ENCODE measurements at regions not wholly inside any gene's neighbourhood (a gene's known extent, or its start where the extent isn't known, plus 50 kb on each side); places are given as distances from the start of the nearest gene placed in this dataset.

GRCh38 chr6:166031275-166031674 lies 136.4 kb downstream of the TBXT start:
- no peaks in the 10 kb centered on the region for H3K9me3 ChIP-seq (ENCODE audit: control insufficient read depth, low read depth, low read length)
- WGBS (ENCODE audit: insufficient coverage, low lambda C conversion rate): 50% methylated on average over 1 of the region's 1 CpG
- H3K27me3 ChIP-seq (ENCODE audit: control insufficient read depth, insufficient read depth, low read length): peaks cover 2% of the 10 kb centered on the region
- H3K4me3 ChIP-seq (ENCODE audit: low read length): no peak overlapping the region
- H3K27ac ChIP-seq (ENCODE audit: low read length): no peak overlapping the region
- H3K4me1 ChIP-seq (ENCODE audit: control insufficient read depth, insufficient read depth, low read length): no peaks in the 10 kb centered on the region
- no peak for DNase-seq
- H3K36me3 ChIP-seq (ENCODE audit: control insufficient read depth, insufficient read depth, low read length): no peaks in the 10 kb centered on the region

GRCh38 chr6:166029506-166029905 lies 138.1 kb downstream of the TBXT start:
- no peak overlapping the region for H3K4me3 ChIP-seq (ENCODE audit: low read length)
- no peaks in the 10 kb centered on the region for H3K9me3 ChIP-seq (ENCODE audit: control insufficient read depth, low read depth, low read length)
- H3K36me3 ChIP-seq (ENCODE audit: control insufficient read depth, insufficient read depth, low read length): no peaks in the 10 kb centered on the region
- WGBS (ENCODE audit: insufficient coverage, low lambda C conversion rate): 100% methylated on average over 1 of the region's 3 CpGs
- DNase-seq: no peak
- no peak overlapping the region for H3K27ac ChIP-seq (ENCODE audit: low read length)
- peaks cover 2% of the 10 kb centered on the region for H3K27me3 ChIP-seq (ENCODE audit: control insufficient read depth, insufficient read depth, low read length)
- H3K4me1 ChIP-seq (ENCODE audit: control insufficient read depth, insufficient read depth, low read length): no peaks in the 10 kb centered on the region

GRCh38 chr6:166027761-166028160 lies 139.9 kb downstream of the TBXT start:
- no peak for DNase-seq
- no CpG with 5 or more reads among the region's 3 CpGs for WGBS (ENCODE audit: insufficient coverage, low lambda C conversion rate)
- H3K9me3 ChIP-seq (ENCODE audit: control insufficient read depth, low read depth, low read length): peaks cover 4% of the 10 kb centered on the region

DNA sequence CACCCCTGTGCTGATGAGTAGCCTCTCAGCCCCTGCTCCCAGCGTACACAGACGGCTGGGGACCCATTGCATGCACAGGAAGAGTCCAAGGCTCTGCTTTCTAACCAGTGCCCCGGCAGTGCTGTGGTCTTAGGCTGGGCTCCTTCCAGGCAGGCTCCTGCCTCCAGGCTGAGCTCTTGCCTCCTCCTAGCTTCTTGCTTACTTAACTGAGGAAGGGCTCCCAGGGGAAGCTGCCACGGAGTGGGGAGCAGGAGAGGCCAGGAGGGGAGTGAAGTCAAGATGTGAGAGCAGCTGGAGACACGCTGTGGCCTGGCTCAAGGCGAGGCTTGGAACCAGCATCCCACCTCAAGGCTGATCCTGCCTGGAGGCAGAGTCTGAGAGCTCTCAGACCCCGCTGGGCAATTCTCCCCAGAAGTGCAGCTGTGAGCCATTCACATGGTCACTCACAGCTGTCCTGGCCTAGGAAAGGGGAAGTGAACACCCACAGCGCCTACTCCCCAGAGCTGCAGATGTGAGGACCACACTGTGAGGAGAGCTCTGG lies 141.0 kb downstream of the TBXT start:
- H3K9me3 ChIP-seq (ENCODE audit: control insufficient read depth, low read depth, low read length): peaks cover 4% of the 10 kb centered on the region
- no CpG with 5 or more reads among the region's 8 CpGs for WGBS (ENCODE audit: insufficient coverage, low lambda C conversion rate)

More at GRCh38 chr6:166027761-166028160, 139.9 kb downstream of the TBXT start:
- peaks cover 2% of the 10 kb centered on the region for H3K27me3 ChIP-seq (ENCODE audit: control insufficient read depth, insufficient read depth, low read length)
- no peak overlapping the region for H3K27ac ChIP-seq (ENCODE audit: low read length)
- H3K4me1 ChIP-seq (ENCODE audit: control insufficient read depth, insufficient read depth, low read length): no peaks in the 10 kb centered on the region
- no peak overlapping the region for H3K4me3 ChIP-seq (ENCODE audit: low read length)
- H3K36me3 ChIP-seq (ENCODE audit: control insufficient read depth, insufficient read depth, low read length): no peaks in the 10 kb centered on the region

DNA sequence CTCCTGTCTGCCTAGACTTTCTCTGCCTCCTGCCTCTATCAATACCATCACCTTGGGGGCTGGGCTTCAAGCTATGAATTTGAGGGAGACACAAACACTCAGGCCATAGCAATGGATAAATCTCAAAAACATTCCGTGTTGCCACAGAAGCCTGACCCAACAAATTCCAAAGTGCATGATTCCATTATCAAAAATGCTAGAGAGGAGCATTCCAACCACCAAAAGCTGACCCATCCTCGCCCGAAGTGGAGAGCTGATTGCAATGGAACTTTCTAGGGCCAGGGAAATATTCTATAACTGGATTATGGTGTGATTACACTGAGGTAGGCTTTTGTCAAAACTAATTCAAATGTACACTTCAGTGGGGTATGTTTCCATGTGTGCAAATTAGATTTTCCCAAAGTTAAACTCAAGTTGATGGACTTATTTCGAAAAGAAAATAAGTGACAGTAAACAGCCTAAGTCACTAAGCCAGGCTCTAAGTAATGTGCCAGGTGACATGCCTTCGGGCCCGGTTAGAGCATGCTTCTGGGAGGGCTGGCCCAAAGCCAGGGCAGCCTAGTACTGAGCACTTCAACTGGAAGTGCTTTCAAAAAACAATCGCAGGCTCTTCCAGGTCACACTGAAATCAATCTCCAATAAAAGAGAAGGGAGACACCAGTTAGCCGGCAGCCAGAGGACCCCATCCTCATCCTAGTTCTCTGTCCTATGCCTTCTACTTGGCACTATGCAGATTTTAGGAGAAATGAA lies 142.3 kb downstream of the TBXT start:
- H3K9me3 ChIP-seq (ENCODE audit: control insufficient read depth, low read depth, low read length): peaks cover 4% of the 10 kb centered on the region
- H3K27me3 ChIP-seq (ENCODE audit: control insufficient read depth, insufficient read depth, low read length): peaks cover 2% of the 10 kb centered on the region
- H3K4me3 ChIP-seq (ENCODE audit: low read length): no peak overlapping the region
- DNase-seq: no peak
- H3K4me1 ChIP-seq (ENCODE audit: control insufficient read depth, insufficient read depth, low read length): no peaks in the 10 kb centered on the region
- no peak overlapping the region for H3K27ac ChIP-seq (ENCODE audit: low read length)
- WGBS (ENCODE audit: insufficient coverage, low lambda C conversion rate): no CpG with 5 or more reads among the region's 8 CpGs
- H3K36me3 ChIP-seq (ENCODE audit: control insufficient read depth, insufficient read depth, low read length): no peaks in the 10 kb centered on the region

More for the DNA sequence above, 141.0 kb downstream of the TBXT start:
- Histone ChIP-seq H3K4me3 (ENCODE audit: low read length) (no peak overlapping the region), H3K4me1 (ENCODE audit: control insufficient read depth, insufficient read depth, low read length) (no peaks in the 10 kb centered on the region), H3K27ac (ENCODE audit: low read length) (no peak overlapping the region), H3K36me3 (ENCODE audit: control insufficient read depth, insufficient read depth, low read length) (no peaks in the 10 kb centered on the region), H3K27me3 (ENCODE audit: control insufficient read depth, insufficient read depth, low read length) (peaks cover 2% of the 10 kb centered on the region)
- no peak for DNase-seq

GRCh38 chr6:166024252-166024651 lies 143.4 kb downstream of the TBXT start:
- no peaks in the 10 kb centered on the region for H3K36me3 ChIP-seq (ENCODE audit: control insufficient read depth, insufficient read depth, low read length)
- H3K4me1 ChIP-seq (ENCODE audit: control insufficient read depth, insufficient read depth, low read length): no peaks in the 10 kb centered on the region
- H3K9me3 ChIP-seq (ENCODE audit: control insufficient read depth, low read depth, low read length): peaks cover 4% of the 10 kb centered on the region
- no peak for DNase-seq
- WGBS (ENCODE audit: insufficient coverage, low lambda C conversion rate): no CpG with 5 or more reads among the region's 8 CpGs
- H3K4me3 ChIP-seq (ENCODE audit: low read length): no peak overlapping the region
- peaks cover 2% of the 10 kb centered on the region for H3K27me3 ChIP-seq (ENCODE audit: control insufficient read depth, insufficient read depth, low read length)
- no peak overlapping the region for H3K27ac ChIP-seq (ENCODE audit: low read length)

GRCh38 chr6:166023273-166023989 lies 144.2 kb downstream of the TBXT start:
- Histone ChIP-seq H3K4me3 (ENCODE audit: low read length) (no peak overlapping the region), H3K36me3 (ENCODE audit: control insufficient read depth, insufficient read depth, low read length) (no peaks in the 10 kb centered on the region), H3K4me1 (ENCODE audit: control insufficient read depth, insufficient read depth, low read length) (no peaks in the 10 kb centered on the region), H3K9me3 (ENCODE audit: control insufficient read depth, low read depth, low read length) (peaks cover 4% of the 10 kb centered on the region), H3K27me3 (ENCODE audit: control insufficient read depth, insufficient read depth, low read length) (peaks cover 2% of the 10 kb centered on the region), H3K27ac (ENCODE audit: low read length) (no peak overlapping the region)
- WGBS (ENCODE audit: insufficient coverage, low lambda C conversion rate): no CpG with 5 or more reads among the region's 5 CpGs
- DNase-seq: no peak

GRCh38 chr6:166021429-166021828 lies 146.2 kb downstream of the TBXT start:
- Histone ChIP-seq H3K36me3 (ENCODE audit: control insufficient read depth, insufficient read depth, low read length) (no peaks in the 10 kb centered on the region), H3K27me3 (ENCODE audit: control insufficient read depth, insufficient read depth, low read length) (peaks cover 2% of the 10 kb centered on the region), H3K4me3 (ENCODE audit: low read length) (no peak overlapping the region), H3K9me3 (ENCODE audit: control insufficient read depth, low read depth, low read length) (peaks cover 8% of the 10 kb centered on the region), H3K4me1 (ENCODE audit: control insufficient read depth, insufficient read depth, low read length) (no peaks in the 10 kb centered on the region), H3K27ac (ENCODE audit: low read length) (no peak overlapping the region)
- 90% methylated on average over 1 of the region's 3 CpGs for WGBS (ENCODE audit: insufficient coverage, low lambda C conversion rate)
- no peak for DNase-seq

- Histone ChIP-seq H3K27ac (ENCODE audit: low read length) (no peak overlapping the region), H3K27me3 (ENCODE audit: control insufficient read depth, insufficient read depth, low read length) (peaks cover 2% of the 10 kb centered on the region), H3K9me3 (ENCODE audit: control insufficient read depth, low read depth, low read length) (peaks cover 7% of the 10 kb centered on the region), H3K36me3 (ENCODE audit: control insufficient read depth, insufficient read depth, low read length) (no peaks in the 10 kb centered on the region), H3K4me1 (ENCODE audit: control insufficient read depth, insufficient read depth, low read length) (no peaks in the 10 kb centered on the region), H3K4me3 (ENCODE audit: low read length) (no peak overlapping the region)
- no CpG with 5 or more reads among the region's 6 CpGs for WGBS (ENCODE audit: insufficient coverage, low lambda C conversion rate)
- DNase-seq: no peak
Measured at GRCh38 chr6:166019214-166019613, 148.4 kb downstream of the TBXT start.

DNA sequence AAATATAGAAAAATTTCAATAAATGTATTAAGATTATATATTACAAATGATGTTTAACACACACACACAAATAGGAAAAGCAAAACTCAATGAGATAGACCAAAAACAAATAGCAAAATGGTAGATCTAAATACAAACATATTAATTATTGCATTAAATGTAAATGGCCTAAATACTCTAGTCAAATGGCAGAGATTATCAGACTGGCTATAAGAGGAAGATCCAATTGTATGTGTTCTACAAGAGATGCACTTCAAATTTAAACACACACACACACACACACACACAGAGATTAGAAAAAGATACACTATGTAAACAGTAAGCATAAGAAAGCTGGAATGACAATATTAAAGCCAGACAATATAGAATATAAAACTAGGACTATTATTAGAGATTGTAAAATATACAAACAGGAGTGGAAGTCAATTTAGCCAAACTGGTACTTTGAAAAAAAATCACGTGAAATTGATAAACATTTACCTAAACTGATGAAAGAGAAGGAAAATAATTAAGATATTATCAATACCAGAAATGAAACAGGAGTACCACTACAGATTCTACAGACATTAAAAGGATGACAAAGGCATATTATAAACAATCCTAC lies 150.5 kb downstream of the TBXT start:
- H3K4me1 ChIP-seq (ENCODE audit: control insufficient read depth, insufficient read depth, low read length): no peaks in the 10 kb centered on the region

More for the DNA sequence above, 150.5 kb downstream of the TBXT start:
- Histone ChIP-seq H3K27me3 (ENCODE audit: control insufficient read depth, insufficient read depth, low read length) (peaks cover 7% of the 10 kb centered on the region), H3K4me3 (ENCODE audit: low read length) (no peak overlapping the region), H3K36me3 (ENCODE audit: control insufficient read depth, insufficient read depth, low read length) (no peaks in the 10 kb centered on the region), H3K9me3 (ENCODE audit: control insufficient read depth, low read depth, low read length) (peaks cover 4% of the 10 kb centered on the region), H3K27ac (ENCODE audit: low read length) (no peak overlapping the region)
- 88% methylated on average over 1 of the region's 1 CpG for WGBS (ENCODE audit: insufficient coverage, low lambda C conversion rate)
- DNase-seq: no peak
